ENCODE measurements at regions not wholly inside any gene's neighbourhood (a gene's known extent, or its start where the extent isn't known, plus 50 kb on each side); places are given as distances from the start of the nearest gene placed in this dataset.
"Not testable (repeated sequence)": the region's sequence is repeated elsewhere in the genome, so short reads cannot be mapped to it uniquely, and the experiment has no call there.

DNA sequence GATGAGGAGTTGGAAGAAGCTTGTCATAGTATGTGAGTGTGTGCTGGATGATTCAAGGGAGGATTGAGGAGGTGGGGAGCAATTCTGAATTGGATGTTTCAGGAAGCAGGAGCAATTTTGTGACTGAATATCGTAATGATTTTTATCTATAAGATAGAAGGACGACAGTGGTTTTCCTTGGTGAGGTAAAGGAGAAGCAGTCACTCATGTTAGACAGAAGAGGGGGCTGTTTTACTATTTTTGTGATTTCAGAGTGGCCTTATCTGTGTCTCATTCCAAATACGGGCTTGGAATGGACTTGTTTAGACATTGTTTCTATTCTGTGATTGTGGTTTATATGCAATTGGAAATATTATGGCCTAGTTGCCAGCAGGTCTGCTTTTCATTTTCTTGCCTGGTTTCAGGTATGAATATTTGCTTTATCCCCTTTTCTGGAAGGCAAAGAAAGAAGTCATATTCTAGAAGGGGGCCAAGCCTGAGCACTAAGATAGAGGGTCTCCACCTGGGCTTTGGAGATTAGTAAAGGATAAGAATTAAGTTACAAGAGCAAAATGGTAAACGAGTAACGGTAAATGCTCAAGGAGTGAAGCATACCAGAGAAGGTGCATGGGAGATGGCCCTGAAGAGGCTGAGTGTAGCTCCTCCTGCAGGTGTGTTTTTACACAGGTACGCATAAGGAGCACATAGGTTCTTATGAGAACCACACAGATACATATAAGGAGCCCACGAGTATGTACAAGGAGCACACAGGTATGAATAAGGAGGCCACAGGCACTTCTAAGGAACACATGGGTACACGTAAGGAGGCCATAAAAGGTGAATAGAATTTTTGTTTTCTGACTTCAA is 124.6 kb upstream of the KCNAB1 start:
- H3K27me3 ChIP-seq (ENCODE audit: low read depth) = peaks cover 7% of the 10 kb centered on the region; the same call in 1 of the 2 replicates
- peak in 1 of 2 experiments; percentile 65 for DNase-seq (ENCODE audit: low spot score in 2 of 2)
- H3K4me1 ChIP-seq = no peaks in the 10 kb centered on the region
- no peaks in the 10 kb centered on the region for H3K36me3 ChIP-seq (replicated peaks)
- in situ Hi-C loops (cut with MboI; ENCODE audit: low sequenced_read_pairs) = no loop called here
- H3K4me3 ChIP-seq = no peak overlapping the region
- H3K9me3 ChIP-seq = no peaks in the 10 kb centered on the region

GRCh38 chr3:155996882-155997281 is 123.5 kb upstream of the KCNAB1 start:
- Histone ChIP-seq H3K36me3 (replicated peaks) (no peaks in the 10 kb centered on the region), H3K9me3 (no peaks in the 10 kb centered on the region), H3K27me3 (ENCODE audit: low read depth) (peaks cover 7% of the 10 kb centered on the region; the same call in 1 of the 2 replicates), H3K4me1 (no peaks in the 10 kb centered on the region), H3K4me3 (no peak overlapping the region)
- no peak for DNase-seq (ENCODE audit: low spot score in 2 of 2)
- in situ Hi-C loops (cut with MboI; ENCODE audit: low sequenced_read_pairs) = no loop called here

- H3K36me3 ChIP-seq (replicated peaks); DNase-seq (ENCODE audit: low spot score in 2 of 2); H3K4me3 ChIP-seq; in situ Hi-C loops (cut with MboI; ENCODE audit: low sequenced_read_pairs); H3K9me3 ChIP-seq; H3K4me1 ChIP-seq; H3K27me3 ChIP-seq (ENCODE audit: low read depth): not testable (repeated sequence)
Measured at GRCh38 chr3:155998173-155998572, 122.2 kb upstream of the KCNAB1 start.

DNA sequence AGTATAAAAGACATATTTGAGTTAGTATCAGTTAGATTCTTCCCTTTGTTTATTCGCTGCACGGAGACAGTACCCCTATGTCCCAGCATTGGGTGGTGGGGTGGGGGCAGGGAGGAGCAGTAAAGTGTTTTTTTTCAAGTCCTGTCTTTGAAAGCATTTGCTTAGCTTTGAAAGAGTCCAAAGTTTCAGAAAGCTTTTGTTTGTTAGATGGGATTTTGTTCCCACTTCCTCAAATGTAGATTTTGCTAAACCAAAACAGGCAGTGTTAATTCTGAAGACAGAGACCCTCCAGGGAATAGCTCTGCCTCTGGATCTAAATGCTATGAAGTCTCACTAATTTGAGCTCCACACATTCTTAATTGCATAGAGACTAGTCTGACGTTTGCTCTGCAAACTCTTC is 114.6 kb upstream of the KCNAB1 start:
- peaks cover 7% of the 10 kb centered on the region; the same call in 1 of the 2 replicates for H3K27me3 ChIP-seq (ENCODE audit: low read depth)
- in situ Hi-C loops (cut with MboI; ENCODE audit: low sequenced_read_pairs) = loop anchor here (25.0 kb wide), 2 partner anchors 507 to 1132 kb away; no protein-coding TSS in a partner anchor
- DNase-seq (ENCODE audit: low spot score in 2 of 2) = peak in 1 of 2 experiments; percentile 28
- no peaks in the 10 kb centered on the region for H3K36me3 ChIP-seq (replicated peaks)
- H3K4me3 ChIP-seq = no peak overlapping the region
- H3K4me1 ChIP-seq = 0 out of 2 replicates have a peak, but pooled peaks cover 4% of the 10 kb centered on the region
- no peaks in the 10 kb centered on the region for H3K9me3 ChIP-seq

DNA sequence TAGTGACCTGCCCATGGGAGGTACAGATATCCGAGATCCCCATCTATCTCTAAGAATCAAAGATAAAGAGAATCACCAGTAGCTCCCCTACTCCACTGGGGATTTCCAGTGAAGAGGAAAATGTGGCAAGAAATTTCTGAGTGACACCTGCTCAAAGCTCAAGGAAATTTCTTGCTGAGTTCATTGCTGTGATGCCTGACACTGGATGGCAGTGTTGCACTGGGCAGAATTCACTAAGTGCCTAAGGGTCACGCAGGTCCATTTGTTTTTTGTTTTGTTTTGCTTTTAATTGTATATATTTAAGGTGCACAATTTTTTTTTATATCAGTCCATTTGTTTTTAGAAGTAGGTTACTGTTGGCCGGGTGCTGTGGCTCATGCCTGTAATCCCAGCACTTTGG is 109.5 kb upstream of the KCNAB1 start:
- in situ Hi-C loops (cut with MboI; ENCODE audit: low sequenced_read_pairs) = loop anchor here (25.0 kb wide), 2 partner anchors 501 to 1126 kb away; no protein-coding TSS in a partner anchor
- 0 out of 2 replicates have a peak, but pooled peaks cover 4% of the 10 kb centered on the region for H3K4me1 ChIP-seq
- H3K9me3 ChIP-seq = no peaks in the 10 kb centered on the region
- H3K36me3 ChIP-seq (replicated peaks) = no peaks in the 10 kb centered on the region
- DNase-seq (ENCODE audit: low spot score in 2 of 2) = peak in 1 of 2 experiments; percentile 41
- peaks cover 13% of the 10 kb centered on the region; the same call in 1 of the 2 replicates for H3K27me3 ChIP-seq (ENCODE audit: low read depth)
- no peak overlapping the region for H3K4me3 ChIP-seq

GRCh38 chr3:156014489-156014888 is 105.9 kb upstream of the KCNAB1 start:
- Histone ChIP-seq H3K36me3 (replicated peaks) (no peaks in the 10 kb centered on the region), H3K4me1 (0 out of 2 replicates have a peak, but pooled peaks cover 6% of the 10 kb centered on the region), H3K27me3 (ENCODE audit: low read depth) (peaks cover 5% of the 10 kb centered on the region; the same call in 1 of the 2 replicates), H3K9me3 (no peaks in the 10 kb centered on the region), H3K4me3 (no peak overlapping the region)
- DNase-seq (ENCODE audit: low spot score in 2 of 2) = no peak
- in situ Hi-C loops (cut with MboI; ENCODE audit: low sequenced_read_pairs) = loop anchor here (25.0 kb wide), 2 partner anchors 498 to 1123 kb away; no protein-coding TSS in a partner anchor

DNA sequence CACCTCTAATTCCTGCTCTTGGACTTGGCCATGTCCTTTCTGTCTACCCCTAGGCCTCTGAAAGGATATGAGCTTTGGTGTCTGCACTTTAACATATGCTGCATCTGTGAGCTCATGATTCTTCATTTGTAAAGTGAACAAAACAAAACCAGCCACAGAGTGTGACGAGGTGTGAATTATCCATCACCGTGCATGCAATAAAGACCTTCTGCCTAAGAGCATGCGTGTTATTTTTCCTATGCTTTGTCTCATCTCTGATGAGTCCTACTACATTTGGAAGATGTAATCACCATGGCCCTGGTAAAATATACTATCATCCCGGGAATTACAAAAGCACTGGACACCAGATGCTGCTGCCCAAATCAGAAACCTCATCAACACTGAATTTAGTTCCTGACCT is 103.5 kb upstream of the KCNAB1 start:
- Histone ChIP-seq H3K9me3 (no peaks in the 10 kb centered on the region), H3K36me3 (replicated peaks) (no peaks in the 10 kb centered on the region), H3K27me3 (ENCODE audit: low read depth) (peaks cover 3% of the 10 kb centered on the region; the same call in 1 of the 2 replicates), H3K4me1 (0 out of 2 replicates have a peak, but pooled peaks cover 2% of the 10 kb centered on the region), H3K4me3 (no peak overlapping the region)
- in situ Hi-C loops (cut with MboI; ENCODE audit: low sequenced_read_pairs) = loop anchor here (25.0 kb wide), 2 partner anchors 495 to 1120 kb away; no protein-coding TSS in a partner anchor
- no peak for DNase-seq (ENCODE audit: low spot score in 2 of 2)

GRCh38 chr3:156017352-156018030 is 102.9 kb upstream of the KCNAB1 start:
- in situ Hi-C loops (cut with MboI; ENCODE audit: low sequenced_read_pairs) = loop anchor here (25.0 kb wide), 2 partner anchors 495 to 1120 kb away; no protein-coding TSS in a partner anchor
- no peaks in the 10 kb centered on the region for H3K27me3 ChIP-seq (ENCODE audit: low read depth)
- H3K9me3 ChIP-seq = no peaks in the 10 kb centered on the region
- peak in 1 of 2 experiments; percentile 49 for DNase-seq (ENCODE audit: low spot score in 2 of 2)
- H3K4me1 ChIP-seq = 0 out of 2 replicates have a peak, but pooled peaks cover 2% of the 10 kb centered on the region
- H3K4me3 ChIP-seq = no peak overlapping the region
- H3K36me3 ChIP-seq (replicated peaks) = no peaks in the 10 kb centered on the region

DNA sequence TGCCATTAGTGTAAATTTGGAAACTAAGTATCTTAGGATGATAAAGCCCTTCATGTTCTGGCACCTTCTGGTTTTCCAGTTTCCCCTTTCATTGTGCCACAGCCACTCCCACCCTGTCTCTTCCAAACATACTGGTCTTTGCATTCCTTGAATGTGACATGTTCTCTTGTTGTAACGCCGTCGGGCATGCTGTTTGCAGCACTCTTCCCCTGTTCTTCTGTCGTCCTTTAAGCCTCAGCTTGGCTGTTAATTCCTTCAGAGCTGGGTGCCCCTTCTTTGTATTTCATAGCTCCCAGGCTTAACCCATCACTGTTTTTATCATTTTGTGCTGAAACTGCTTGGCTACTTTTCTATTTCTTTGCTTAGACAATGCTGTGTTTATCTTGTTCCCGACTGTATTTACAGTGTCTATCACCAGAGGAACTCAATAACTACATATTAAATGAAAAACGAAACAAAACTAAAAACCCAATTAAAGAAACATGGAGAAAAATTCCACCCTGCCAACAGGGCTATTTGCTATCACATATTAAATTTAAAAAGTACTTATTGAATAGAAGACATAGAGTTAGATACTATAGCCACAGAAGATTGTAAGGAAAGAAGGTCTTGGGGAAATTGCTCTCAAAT is 95.4 kb upstream of the KCNAB1 start:
- Histone ChIP-seq H3K27me3 (ENCODE audit: low read depth) (0 out of 2 replicates have a peak, but pooled peaks cover 3% of the 10 kb centered on the region), H3K9me3 (no peaks in the 10 kb centered on the region), H3K4me1 (no peaks in the 10 kb centered on the region), H3K36me3 (replicated peaks) (no peaks in the 10 kb centered on the region), H3K4me3 (no peak overlapping the region)
- in situ Hi-C loops (cut with MboI; ENCODE audit: low sequenced_read_pairs) = loop anchor here (25.0 kb wide), 2 partner anchors 487 to 1112 kb away; no protein-coding TSS in a partner anchor
- DNase-seq (ENCODE audit: low spot score in 2 of 2) = no peak

- Histone ChIP-seq H3K4me3 (no peak overlapping the region), H3K9me3 (no peaks in the 10 kb centered on the region), H3K4me1 (no peaks in the 10 kb centered on the region), H3K27me3 (ENCODE audit: low read depth) (0 out of 2 replicates have a peak, but pooled peaks cover 3% of the 10 kb centered on the region), H3K36me3 (replicated peaks) (no peaks in the 10 kb centered on the region)
- in situ Hi-C loops (cut with MboI; ENCODE audit: low sequenced_read_pairs) = no loop called here
- no peak for DNase-seq (ENCODE audit: low spot score in 2 of 2)
Measured at GRCh38 chr3:156029208-156029607, 91.2 kb upstream of the KCNAB1 start.

- H3K9me3 ChIP-seq = no peaks in the 10 kb centered on the region
- H3K4me1 ChIP-seq = no peaks in the 10 kb centered on the region
- H3K36me3 ChIP-seq (replicated peaks) = no peaks in the 10 kb centered on the region
- no peak overlapping the region for H3K4me3 ChIP-seq
- peak in 1 of 2 experiments; percentile 58 for DNase-seq (ENCODE audit: low spot score in 2 of 2)
- H3K27me3 ChIP-seq (ENCODE audit: low read depth) = no peaks in the 10 kb centered on the region
- in situ Hi-C loops (cut with MboI; ENCODE audit: low sequenced_read_pairs) = no loop called here
Measured at GRCh38 chr3:156030723-156031122, 89.7 kb upstream of the KCNAB1 start.

DNA sequence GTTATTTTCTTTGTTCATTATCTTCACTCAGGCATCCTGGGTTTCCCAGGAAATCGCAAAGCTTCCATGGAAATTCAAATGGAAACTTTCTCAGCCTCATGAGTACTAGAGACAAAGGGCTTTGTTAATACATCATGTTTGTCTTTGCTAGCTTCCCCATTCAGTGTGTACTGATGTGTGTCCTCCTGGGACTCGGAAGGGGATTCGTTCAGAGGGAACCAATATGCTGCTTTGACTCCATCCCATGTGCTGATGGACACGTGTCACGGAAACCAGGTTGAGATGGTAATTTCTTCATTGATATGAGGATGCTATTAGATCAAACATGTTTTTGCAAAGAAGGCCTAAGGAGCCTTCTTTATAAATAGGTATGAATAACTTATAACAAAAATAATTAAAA is 87.0 kb upstream of the KCNAB1 start:
- Histone ChIP-seq H3K36me3 (replicated peaks) (no peaks in the 10 kb centered on the region), H3K4me3 (no peak overlapping the region), H3K4me1 (no peaks in the 10 kb centered on the region), H3K27me3 (ENCODE audit: low read depth) (no peaks in the 10 kb centered on the region), H3K9me3 (no peaks in the 10 kb centered on the region)
- in situ Hi-C loops (cut with MboI; ENCODE audit: low sequenced_read_pairs) = no loop called here
- no peak for DNase-seq (ENCODE audit: low spot score in 2 of 2)

- H3K4me3 ChIP-seq = no peak overlapping the region
- 0 out of 2 replicates have a peak, but pooled peaks cover 3% of the 10 kb centered on the region for H3K27me3 ChIP-seq (ENCODE audit: low read depth)
- no peaks in the 10 kb centered on the region for H3K4me1 ChIP-seq
- H3K36me3 ChIP-seq (replicated peaks) = no peaks in the 10 kb centered on the region
- in situ Hi-C loops (cut with MboI; ENCODE audit: low sequenced_read_pairs) = no loop called here
- DNase-seq (ENCODE audit: low spot score in 2 of 2) = no peak
- no peaks in the 10 kb centered on the region for H3K9me3 ChIP-seq
Measured at GRCh38 chr3:156035158-156035557, 85.2 kb upstream of the KCNAB1 start.
